LoVo (cell line): ENCODE measurements at regions not wholly inside any gene's neighbourhood (a gene's known extent, or its start where the extent isn't known, plus 50 kb on each side); places are given as distances from the start of the nearest gene placed in this dataset.
A peak's percentile ranks its signal among the peaks of the same experiment; 100 is the strongest.
"Not testable (repeated sequence)": the region's sequence is repeated elsewhere in the genome, so short reads cannot be mapped to it uniquely, and the experiment has no call there.

ENCODE experiments used
- DNase-seq: peaks from one replicate; pipeline ENCODE4 v3.0.0-alpha.2; 2016; ENCODE audit warnings: low spot score

- DNase-seq: no peak
Observed at GRCh38 chr12:58009405-58010195, 68.2 kb downstream of the ATP23 start.

- no peak for DNase-seq
Observed at GRCh38 chr12:58011676-58012075, 70.3 kb downstream of the ATP23 start.

DNA sequence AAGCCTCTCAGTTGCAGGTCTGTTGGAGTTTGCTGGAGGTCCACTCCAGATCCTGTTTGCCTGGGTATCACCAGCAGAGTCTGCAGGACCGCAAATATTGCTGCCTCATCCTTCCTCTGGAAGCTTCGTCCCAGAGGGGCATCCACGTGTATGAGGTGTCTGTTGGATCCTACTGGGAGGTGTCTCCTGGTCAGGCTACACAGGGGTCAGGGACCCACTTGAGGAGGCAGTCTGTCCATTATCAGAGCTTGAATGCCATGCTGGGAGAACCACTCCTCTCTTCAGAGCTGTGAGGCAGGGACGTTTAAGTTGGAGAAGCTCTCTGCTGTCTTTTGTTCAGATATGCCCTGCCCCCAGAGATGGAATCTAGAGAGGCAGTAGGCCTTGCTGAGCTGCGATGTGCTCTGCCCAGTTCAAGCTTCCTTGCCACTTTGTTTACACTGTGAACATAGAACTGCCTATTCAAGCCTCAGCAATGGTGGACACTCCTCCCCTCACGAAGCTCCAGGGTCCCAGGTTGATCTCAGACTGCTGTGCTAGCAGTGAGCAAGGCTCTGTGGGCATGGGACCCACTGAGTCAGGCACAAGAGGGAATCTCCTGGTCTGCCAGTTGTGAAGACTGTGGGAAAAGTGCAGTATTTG lies 81.1 kb downstream of the ATP23 start:
- DNase-seq: not testable (repeated sequence)

DNA sequence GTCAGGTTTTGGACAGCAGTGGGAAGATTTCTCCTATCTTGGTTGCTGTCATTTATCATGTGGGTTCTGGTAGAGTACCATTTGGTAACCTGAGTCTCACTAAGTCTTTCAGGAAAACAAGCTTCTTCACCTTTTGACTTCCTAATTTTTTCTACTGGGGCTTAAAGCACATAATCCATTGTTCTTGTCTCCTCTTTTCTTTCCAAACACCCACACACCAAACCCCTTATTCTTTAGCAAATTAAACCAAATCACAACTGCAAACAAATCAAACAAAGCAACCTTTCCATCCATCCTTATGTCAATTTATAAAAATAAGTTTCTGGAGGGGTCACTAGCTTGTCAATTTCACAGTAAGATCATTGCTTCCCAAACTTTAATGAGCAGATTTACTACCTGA lies 84.1 kb downstream of the ATP23 start:
- no peak for DNase-seq

DNA sequence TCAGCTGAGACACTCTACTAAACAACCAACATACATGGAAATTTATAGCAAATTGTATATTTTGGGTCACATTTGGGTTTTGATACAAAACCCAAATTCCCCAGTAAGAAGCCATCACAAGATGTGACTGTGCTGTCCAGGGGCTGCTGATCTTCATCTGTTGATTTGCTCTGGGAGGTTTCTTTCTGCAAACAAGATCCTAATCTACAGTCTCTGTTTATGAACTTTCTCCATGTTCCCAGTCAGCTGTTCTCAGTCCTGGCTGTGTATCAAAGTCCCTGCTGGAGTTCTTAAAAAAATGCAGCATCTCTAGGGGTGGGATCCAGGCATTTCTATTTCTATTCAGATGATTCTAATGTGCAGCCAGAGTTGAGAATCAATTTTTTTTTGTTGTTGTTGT lies 85.1 kb downstream of the ATP23 start:
- no peak for DNase-seq

DNA sequence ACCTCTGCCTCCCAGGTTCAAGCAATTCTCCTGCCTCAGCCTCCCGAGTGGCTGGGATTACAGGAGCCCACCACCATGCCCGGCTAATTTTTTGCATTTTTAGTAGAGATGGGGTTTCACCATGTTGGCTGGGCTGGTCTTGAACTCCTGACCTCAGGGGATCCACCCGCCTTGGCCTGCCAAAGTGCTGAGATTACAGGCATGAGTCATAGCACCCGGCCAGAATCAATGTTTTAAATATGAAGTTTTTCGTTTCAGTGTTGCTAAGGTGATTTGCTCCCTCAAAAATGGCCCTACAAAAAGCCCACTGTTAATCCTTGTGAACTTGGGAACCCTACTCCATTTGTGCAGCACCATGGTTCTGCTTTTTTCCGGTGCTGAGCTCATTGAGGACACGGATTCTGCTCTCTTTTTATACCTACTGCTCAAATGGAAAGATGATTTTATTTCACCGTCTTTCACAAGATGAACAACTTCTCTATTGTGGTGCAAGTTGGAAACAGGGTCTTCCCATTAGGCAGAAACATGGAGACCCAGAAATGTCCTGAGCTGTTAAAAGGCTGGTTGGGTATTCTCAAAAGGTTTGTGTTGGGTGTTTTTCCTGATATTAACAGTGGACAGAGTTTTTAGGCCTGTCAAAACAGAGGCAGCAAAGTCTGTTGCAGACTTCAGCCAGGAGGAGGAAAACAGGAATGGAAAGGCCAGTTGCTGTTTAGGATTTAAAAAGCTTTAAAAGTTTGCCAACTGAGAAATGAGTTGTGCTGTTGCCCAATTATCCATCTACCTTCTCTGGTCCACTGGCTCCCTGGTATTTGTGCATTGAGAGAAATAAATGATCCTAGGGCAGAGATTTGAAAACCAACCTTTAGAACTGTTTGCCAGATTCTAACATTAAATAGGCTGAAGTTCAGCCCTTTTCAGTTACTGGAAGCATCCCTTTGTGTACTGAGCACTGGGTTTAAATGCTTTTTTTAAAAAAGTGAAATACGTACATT lies 85.8 kb downstream of the ATP23 start:
- DNase-seq: no peak

- DNase-seq: no peak
Observed at GRCh38 chr12:58028294-58028693, 86.9 kb downstream of the ATP23 start.

DNA sequence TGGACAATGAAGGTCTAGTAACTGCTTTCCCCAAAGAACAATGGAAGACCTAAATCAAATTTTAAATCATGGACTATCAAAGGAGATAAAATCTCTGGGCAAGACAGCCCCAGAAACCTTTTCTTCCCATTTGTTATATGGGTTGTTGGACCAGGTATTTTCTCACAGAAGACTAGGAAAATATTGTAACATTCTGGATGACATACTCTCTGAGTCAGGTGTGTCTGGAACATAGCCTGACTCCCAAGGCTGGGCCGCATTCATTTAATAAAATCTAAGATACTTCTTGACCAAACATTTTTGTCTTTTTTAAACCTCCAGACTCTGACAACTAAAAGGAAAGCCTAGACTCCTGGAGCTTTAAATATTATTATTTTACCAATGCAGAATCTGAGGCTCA lies 87.9 kb downstream of the ATP23 start:
- DNase-seq: no peak

DNA sequence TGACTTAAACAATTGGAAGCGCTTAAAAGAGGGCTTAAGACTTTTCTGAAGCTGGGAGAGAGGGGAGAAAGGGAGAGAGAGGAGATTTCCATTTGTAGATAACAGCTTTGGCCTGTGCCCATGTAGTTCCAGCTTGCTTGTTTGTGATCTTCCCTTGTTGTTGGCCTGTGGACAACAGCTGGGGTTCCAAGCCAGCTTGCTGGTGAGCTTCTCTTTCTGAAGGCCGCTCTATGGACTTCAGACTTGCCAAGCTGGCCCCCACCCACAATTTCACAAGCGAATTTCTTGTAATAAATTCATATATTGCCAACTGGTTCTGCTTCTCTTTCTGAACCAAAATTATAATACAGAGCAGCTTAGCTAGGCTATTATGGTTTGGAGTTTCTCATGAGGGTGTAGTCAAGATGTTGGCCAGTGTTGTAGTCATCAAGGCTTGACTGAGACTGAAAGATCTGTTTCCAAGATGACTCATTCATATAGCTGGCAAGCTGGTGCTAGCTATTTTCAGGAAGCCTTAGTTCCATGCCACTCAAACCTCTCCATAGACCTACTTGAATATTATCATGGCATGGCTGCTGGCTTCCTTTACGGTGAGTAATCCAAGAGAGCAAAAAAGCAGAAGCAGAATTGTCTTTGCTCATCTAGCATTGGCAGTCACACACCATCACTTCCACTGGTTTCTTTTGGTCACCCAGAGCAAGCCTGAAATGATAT lies 89.4 kb downstream of the ATP23 start:
- peak; percentile 25 for DNase-seq

GRCh38 chr12:58032156-58032555 lies 90.8 kb downstream of the ATP23 start:
- DNase-seq: no peak

DNA sequence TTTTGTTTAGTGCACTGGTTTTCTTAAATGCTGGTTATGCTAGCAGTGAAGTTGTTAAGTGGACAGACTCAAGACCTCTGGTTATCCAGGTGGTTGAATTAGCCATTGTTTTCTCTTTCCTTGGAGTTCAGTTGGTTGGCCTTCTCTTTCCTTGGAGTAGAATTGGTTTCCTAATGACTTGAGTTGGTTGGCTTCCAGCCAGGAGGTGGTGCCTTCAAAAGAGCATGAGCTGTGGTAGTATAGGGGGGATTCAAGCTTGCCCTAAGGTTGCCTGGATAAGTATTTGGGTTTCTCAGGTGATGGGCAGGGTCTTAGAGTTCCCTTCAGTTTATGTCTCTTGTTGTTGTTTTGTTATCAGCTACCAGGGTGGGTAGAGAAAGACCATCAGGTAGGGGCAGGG lies 92.5 kb downstream of the ATP23 start:
- no peak for DNase-seq

GRCh38 chr12:58034311-58034710 lies 92.9 kb downstream of the ATP23 start:
- no peak for DNase-seq

DNA sequence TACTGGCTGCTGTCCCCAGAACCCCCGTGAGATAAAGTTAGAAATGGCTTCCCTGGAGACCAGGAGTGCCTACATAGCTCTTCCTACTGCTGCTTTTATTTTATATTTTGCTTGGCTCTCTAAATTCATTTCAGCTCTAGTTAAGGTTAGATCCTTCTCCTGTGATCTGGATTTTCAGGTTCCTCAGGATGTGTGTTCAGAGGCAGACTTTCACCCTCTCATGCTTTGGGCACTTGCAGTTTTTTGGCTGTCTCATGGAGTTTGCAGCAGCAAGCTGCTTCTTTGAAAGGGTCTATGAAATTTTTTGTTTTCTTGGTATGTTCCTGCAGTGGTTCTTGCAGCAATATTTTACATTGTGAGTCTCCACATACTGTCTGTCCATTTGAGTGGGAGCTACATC lies 93.3 kb downstream of the ATP23 start:
- DNase-seq: no peak

DNA sequence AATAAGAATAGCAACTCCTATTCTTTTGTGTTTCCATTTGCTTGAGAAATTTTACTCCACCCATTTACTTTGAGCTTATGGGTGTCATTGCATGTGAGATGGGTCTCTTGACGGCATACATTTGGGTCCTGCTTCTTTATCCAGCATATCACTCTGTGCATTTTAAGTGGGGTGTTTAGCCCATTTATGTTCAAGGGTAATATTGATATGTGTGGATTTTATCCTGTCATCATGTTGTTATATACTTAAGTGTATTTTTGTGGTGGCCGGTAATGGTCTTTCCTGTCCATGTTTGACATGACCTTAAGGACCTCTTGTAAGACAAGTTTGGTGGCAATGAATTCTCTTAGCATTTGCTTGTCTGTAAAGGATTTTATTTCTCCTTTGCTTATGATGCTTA lies 100.1 kb downstream of the ATP23 start:
- DNase-seq: no peak

DNA sequence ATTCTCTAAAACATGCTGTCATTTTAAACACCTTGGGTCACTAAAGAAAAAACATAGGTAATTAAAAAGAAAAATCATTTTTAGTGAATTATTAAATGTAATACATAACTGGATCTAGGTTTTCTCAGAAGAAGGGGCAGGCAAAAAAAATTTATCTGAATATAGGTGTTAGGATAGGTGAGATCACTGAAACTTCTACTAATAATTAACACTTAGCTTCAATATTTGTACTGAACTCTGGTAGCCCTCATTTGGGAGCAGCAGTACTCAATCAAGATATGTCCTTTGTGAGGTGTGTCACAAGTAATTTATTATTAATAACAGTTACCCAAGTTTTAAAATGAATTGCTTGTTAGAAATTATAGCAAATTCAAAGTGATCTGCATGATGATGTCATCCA lies 103.6 kb downstream of the ATP23 start:
- DNase-seq: no peak

GRCh38 chr12:58046271-58046670 lies 104.9 kb downstream of the ATP23 start:
- DNase-seq: no peak

- DNase-seq: no peak
Observed at GRCh38 chr12:58051378-58051777, 110.0 kb downstream of the ATP23 start.

DNA sequence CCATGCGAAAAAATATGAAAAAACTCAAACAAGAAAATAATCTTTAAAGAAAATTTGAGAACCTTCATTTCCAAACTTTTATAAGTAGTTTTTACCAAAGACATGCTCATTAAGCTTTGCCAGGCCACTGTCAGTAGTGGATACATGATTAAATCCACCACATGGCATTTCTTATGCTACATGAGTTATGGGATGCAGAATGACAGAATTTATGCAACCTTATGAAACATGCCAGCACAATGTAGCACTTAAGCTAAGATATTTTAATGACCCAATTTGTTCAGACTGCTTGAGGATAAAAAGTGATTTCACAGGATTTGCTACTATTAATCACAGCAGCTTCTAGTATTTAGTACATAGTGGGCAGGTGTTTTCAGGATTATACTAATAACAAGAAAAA lies 123.3 kb downstream of the ATP23 start:
- no peak for DNase-seq

DNA sequence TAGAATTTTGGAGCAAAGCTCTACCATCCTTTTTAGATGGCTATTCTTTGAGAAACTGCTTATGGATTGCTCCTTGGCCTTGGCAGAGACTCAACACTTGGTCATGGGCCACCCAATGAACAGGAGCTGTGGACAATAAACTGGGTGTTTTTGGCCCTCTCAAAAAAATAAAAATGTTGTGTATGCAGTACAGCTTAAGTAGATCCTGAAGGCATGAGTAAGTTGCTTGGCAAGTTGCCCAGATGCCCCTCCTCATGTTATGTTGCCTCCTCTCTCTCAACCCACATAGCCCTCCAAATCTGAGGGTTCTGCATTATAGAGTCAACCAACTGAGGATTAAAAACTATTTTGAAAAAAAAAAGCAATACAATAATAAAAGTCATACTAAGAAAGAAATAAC lies 124.9 kb downstream of the ATP23 start:
- no peak for DNase-seq

GRCh38 chr12:58067610-58068387 lies 126.4 kb downstream of the ATP23 start:
- no peak for DNase-seq

DNA sequence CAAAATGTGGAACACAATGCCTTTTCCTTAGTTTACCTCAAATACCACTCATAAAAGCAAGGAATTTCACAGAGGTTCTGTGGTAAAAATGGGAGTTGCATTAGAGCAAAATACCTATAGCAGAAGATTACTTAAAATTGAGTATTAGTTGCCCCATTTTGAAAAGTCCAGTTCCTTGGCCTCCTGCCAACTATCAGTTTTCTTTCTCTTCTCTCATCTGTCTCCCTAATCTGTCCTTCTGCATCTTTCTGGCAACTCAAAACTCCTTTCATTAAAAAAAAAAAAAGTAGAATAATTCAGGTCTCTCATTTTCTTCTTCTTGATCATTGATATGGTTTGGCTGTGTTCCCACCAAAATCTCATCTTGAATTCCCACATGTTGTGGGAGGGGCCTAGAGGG lies 127.3 kb downstream of the ATP23 start:
- no peak for DNase-seq
